ENCODE measurements at regions not wholly inside any gene's neighbourhood (a gene's known extent, or its start where the extent isn't known, plus 50 kb on each side); places are given as distances from the start of the nearest gene placed in this dataset.

DNA sequence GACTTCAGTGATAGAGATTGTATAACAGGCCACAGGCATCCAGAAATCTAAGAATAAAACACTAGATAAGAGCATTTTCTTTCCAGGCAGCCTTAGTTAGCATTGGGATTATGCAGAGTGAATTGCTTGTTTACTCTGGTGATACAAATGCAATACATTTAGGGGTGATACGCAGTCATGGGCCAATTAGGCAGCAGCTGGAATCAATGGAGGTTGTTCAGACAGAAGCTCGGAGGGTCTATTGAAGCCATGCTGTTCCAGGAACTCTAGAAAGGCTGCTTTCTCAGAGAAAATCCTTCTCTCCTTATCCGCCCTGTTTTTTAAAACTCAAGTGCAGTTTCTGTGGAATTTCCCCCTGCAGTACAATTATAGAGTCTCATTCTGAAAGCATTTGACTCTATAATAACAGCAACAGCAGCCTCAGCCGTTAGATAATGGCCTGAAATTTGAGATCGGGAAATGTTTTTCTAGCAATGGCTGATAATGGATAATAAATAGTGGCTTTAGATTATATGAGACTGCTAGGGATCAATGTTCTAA is 364.3 kb upstream of the HS3ST5 start:
- Mint-ChIP-seq H3K9me3 (ENCODE audit: unreplicated experiment) (no peaks in the 10 kb centered on the region), H3K4me1 (ENCODE audit: low read depth, unreplicated experiment) (peaks cover 6% of the 10 kb centered on the region), H3K27ac (ENCODE audit: unreplicated experiment) (peak overlapping the region; percentile 79), H3K36me3 (ENCODE audit: unreplicated experiment) (no peaks in the 10 kb centered on the region), H3K4me3 (ENCODE audit: unreplicated experiment) (no peak overlapping the region), H3K27me3 (ENCODE audit: unreplicated experiment) (no peaks in the 10 kb centered on the region)
- TF ChIP-seq, protein P1, sequence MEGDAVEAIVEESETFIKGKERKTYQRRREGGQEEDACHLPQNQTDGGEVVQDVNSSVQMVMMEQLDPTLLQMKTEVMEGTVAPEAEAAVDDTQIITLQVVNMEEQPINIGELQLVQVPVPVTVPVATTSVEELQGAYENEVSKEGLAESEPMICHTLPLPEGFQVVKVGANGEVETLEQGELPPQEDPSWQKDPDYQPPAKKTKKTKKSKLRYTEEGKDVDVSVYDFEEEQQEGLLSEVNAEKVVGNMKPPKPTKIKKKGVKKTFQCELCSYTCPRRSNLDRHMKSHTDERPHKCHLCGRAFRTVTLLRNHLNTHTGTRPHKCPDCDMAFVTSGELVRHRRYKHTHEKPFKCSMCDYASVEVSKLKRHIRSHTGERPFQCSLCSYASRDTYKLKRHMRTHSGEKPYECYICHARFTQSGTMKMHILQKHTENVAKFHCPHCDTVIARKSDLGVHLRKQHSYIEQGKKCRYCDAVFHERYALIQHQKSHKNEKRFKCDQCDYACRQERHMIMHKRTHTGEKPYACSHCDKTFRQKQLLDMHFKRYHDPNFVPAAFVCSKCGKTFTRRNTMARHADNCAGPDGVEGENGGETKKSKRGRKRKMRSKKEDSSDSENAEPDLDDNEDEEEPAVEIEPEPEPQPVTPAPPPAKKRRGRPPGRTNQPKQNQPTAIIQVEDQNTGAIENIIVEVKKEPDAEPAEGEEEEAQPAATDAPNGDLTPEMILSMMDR (IDR thresholded peaks at IDR 0.05; ENCODE audit: partially characterized antibody, unreplicated experiment): no peak
- no peak for DNase-seq

DNA sequence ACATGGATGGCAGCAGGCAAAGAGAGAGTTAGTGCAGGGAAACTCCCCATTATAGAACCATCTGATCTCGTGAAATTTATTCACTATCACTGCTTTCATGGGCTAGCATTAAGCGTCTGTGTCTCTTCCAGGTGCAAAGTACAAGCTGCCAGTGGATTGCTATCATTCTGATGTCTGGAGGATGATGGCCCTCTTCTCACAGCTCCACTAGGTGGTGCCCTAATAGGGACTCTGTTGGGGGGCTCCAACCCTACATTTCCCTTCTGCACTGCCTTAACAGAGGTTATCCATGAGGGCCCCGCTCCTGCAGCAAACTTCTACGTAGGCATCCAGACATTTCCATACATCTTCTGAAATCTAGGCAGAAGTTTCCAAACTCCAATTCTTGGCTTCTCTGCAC is 347.8 kb upstream of the HS3ST5 start:
- no peak for DNase-seq
- H3K9me3 Mint-ChIP-seq (ENCODE audit: unreplicated experiment): peaks cover 2% of the 10 kb centered on the region
- no peaks in the 10 kb centered on the region for H3K4me1 Mint-ChIP-seq (ENCODE audit: low read depth, unreplicated experiment)
- TF ChIP-seq, protein P1 (IDR thresholded peaks at IDR 0.05; ENCODE audit: partially characterized antibody, unreplicated experiment): no peak
- H3K27me3 Mint-ChIP-seq (ENCODE audit: unreplicated experiment): peaks cover 1% of the 10 kb centered on the region
- no peak overlapping the region for H3K27ac Mint-ChIP-seq (ENCODE audit: unreplicated experiment)
- H3K4me3 Mint-ChIP-seq (ENCODE audit: unreplicated experiment): no peak overlapping the region
- H3K36me3 Mint-ChIP-seq (ENCODE audit: unreplicated experiment): no peaks in the 10 kb centered on the region

DNA sequence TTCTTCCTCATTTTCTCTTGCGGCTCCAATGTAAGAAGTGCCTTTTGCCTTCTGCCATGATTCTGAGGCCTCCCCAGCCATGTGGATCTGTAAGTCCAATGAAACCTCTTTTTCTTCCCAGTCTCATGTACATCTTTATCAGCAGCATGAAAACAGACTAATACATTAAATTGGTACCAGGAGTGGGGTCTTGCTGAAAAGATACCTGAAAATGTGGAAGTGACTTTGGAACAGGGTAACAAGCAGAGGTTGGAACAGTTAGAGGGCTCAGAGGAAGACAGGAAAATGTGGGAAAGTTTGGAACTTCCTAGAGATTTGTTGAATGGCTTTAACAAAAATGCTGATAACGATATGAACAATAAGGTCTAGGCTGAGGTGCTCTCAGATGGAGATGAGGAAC is 316.7 kb upstream of the HS3ST5 start:
- DNase-seq: no peak
- Mint-ChIP-seq H3K27ac (ENCODE audit: unreplicated experiment) (no peak overlapping the region), H3K9me3 (ENCODE audit: unreplicated experiment) (peaks cover 3% of the 10 kb centered on the region), H3K4me3 (ENCODE audit: unreplicated experiment) (no peak overlapping the region), H3K36me3 (ENCODE audit: unreplicated experiment) (peaks cover 11% of the 10 kb centered on the region), H3K27me3 (ENCODE audit: unreplicated experiment) (no peaks in the 10 kb centered on the region), H3K4me1 (ENCODE audit: low read depth, unreplicated experiment) (no peaks in the 10 kb centered on the region)
- TF ChIP-seq, protein P1 (IDR thresholded peaks at IDR 0.05; ENCODE audit: partially characterized antibody, unreplicated experiment): no peak

- no peak overlapping the region for H3K27ac Mint-ChIP-seq (ENCODE audit: unreplicated experiment)
- no peaks in the 10 kb centered on the region for H3K36me3 Mint-ChIP-seq (ENCODE audit: unreplicated experiment)
- no peak for DNase-seq
- H3K9me3 Mint-ChIP-seq (ENCODE audit: unreplicated experiment): no peaks in the 10 kb centered on the region
- H3K4me1 Mint-ChIP-seq (ENCODE audit: low read depth, unreplicated experiment): peaks cover 5% of the 10 kb centered on the region
- TF ChIP-seq, protein P1 (IDR thresholded peaks at IDR 0.05; ENCODE audit: partially characterized antibody, unreplicated experiment): no peak
- H3K4me3 Mint-ChIP-seq (ENCODE audit: unreplicated experiment): no peak overlapping the region
- no peaks in the 10 kb centered on the region for H3K27me3 Mint-ChIP-seq (ENCODE audit: unreplicated experiment)
These were observed 308.8 kb upstream of the HS3ST5 start for GRCh38 chr6:114651611-114652010.

- TF ChIP-seq, protein P1 (IDR thresholded peaks at IDR 0.05; ENCODE audit: partially characterized antibody, unreplicated experiment): no peak
- no peak overlapping the region for H3K4me3 Mint-ChIP-seq (ENCODE audit: unreplicated experiment)
These were observed 308.1 kb upstream of the HS3ST5 start for GRCh38 chr6:114650891-114651290.

More at GRCh38 chr6:114650891-114651290, 308.1 kb upstream of the HS3ST5 start:
- Mint-ChIP-seq H3K4me1 (ENCODE audit: low read depth, unreplicated experiment) (peaks cover 5% of the 10 kb centered on the region), H3K27me3 (ENCODE audit: unreplicated experiment) (no peaks in the 10 kb centered on the region), H3K27ac (ENCODE audit: unreplicated experiment) (no peak overlapping the region), H3K36me3 (ENCODE audit: unreplicated experiment) (no peaks in the 10 kb centered on the region), H3K9me3 (ENCODE audit: unreplicated experiment) (no peaks in the 10 kb centered on the region)
- no peak for DNase-seq
